GM23338 (cell line): ENCODE measurements at regions not wholly inside any gene's neighbourhood (a gene's known extent, or its start where the extent isn't known, plus 50 kb on each side); places are given as distances from the start of the nearest gene placed in this dataset.
A peak's percentile ranks its signal among the peaks of the same experiment; 100 is the strongest.

Experiments
- ATAC-seq: fragments of 200-7000 bp; cut with Tn5 transposase; 3 replicates; pipeline ENCODE4 v1.9.1; 2020
- DNase-seq: peaks from one replicate; pipeline ENCODE4 v3.0.0-alpha.2; 2015; ENCODE audit warnings: low spot score
- H2AFZ ChIP-seq: fragments of 200-600 bp; sonication (generic); 2 replicates; pipeline ENCODE4 v1.8.0; 2016; ENCODE audit warnings: antibody characterized with exemption, mild to moderate bottlenecking, moderate library complexity
- H3F3A ChIP-seq: fragments of 200-600 bp; sonication (generic); replicated peaks from 2 replicates; pipeline ENCODE4 v1.8.0; 2017; ENCODE audit warnings: antibody characterized with exemption, mixed run types, low read depth
- H3K27ac ChIP-seq: fragments of 200-600 bp; sonication (generic); 2 replicates; pipeline ENCODE4 v1.6.1; 2016; ENCODE audit warnings: low read depth
- H3K27me3 ChIP-seq: fragments of 200-600 bp; sonication (generic); 2 replicates; pipeline ENCODE4 v1.8.0; 2016; ENCODE audit warnings: mild to moderate bottlenecking, mixed run types, moderate library complexity; ENCODE audit not compliant: insufficient read depth
- H3K36me3 ChIP-seq: fragments of 200-600 bp; sonication (generic); 2 replicates; pipeline ENCODE4 v1.8.0; 2016; ENCODE audit warnings: mild to moderate bottlenecking; ENCODE audit not compliant: insufficient read depth
- H3K4me1 ChIP-seq: fragments of 200-600 bp; sonication (generic); 2 replicates; pipeline ENCODE4 v1.8.0; 2016; ENCODE audit warnings: mild to moderate bottlenecking, moderate library complexity; ENCODE audit not compliant: insufficient read depth
- H3K4me2 ChIP-seq: fragments of 200-600 bp; sonication (generic); 2 replicates; pipeline ENCODE4 v1.7.1; 2017; ENCODE audit warnings: mixed run types
- H3K4me3 ChIP-seq: fragments of 200-600 bp; sonication (generic); 2 replicates; pipeline ENCODE4 v1.6.1; 2016; ENCODE audit warnings: mixed run types
- H3K79me2 ChIP-seq: fragments of 200-600 bp; sonication (generic); replicated peaks from 2 replicates; pipeline ENCODE4 v1.8.0; 2017; ENCODE audit warnings: mild to moderate bottlenecking; ENCODE audit not compliant: insufficient read depth
- H3K9me2 ChIP-seq: fragments of 200-600 bp; sonication (generic); 2 replicates; pipeline ENCODE4 v1.8.0; 2017; ENCODE audit not compliant: insufficient read depth
- H4K20me1 ChIP-seq: fragments of 200-600 bp; sonication (generic); replicated peaks from 2 replicates; pipeline ENCODE4 v1.8.0; 2017; ENCODE audit warnings: mild to moderate bottlenecking; ENCODE audit not compliant: insufficient read depth
- H3K27ac Mint-ChIP-seq: 2 replicates; pipeline ENCODE4 v1.8.0; 2020; ENCODE audit warnings: inconsistent platforms, mild to moderate bottlenecking, moderate library complexity, mixed read lengths
- H3K27me3 Mint-ChIP-seq: 3 replicates; pipeline ENCODE4 v1.8.0; 2022; ENCODE audit warnings: low read depth, mild to moderate bottlenecking, moderate library complexity, mixed read lengths, inconsistent platforms; ENCODE audit not compliant: insufficient read depth, poor library complexity
- H3K36me3 Mint-ChIP-seq: 3 replicates; pipeline ENCODE4 v1.8.0; 2021; ENCODE audit warnings: low read depth, mild to moderate bottlenecking, inconsistent platforms, moderate library complexity, mixed read lengths
- H3K4me1 Mint-ChIP-seq: 3 replicates; pipeline ENCODE4 v1.8.0; 2020; ENCODE audit warnings: mild to moderate bottlenecking, inconsistent platforms, mixed read lengths
- H3K4me3 Mint-ChIP-seq: 3 replicates; pipeline ENCODE4 v1.8.0; 2021; ENCODE audit warnings: moderate library complexity, mild to moderate bottlenecking, inconsistent platforms, mixed read lengths
- H3K9me3 Mint-ChIP-seq: 3 replicates; pipeline ENCODE4 v1.8.0; 2020; ENCODE audit warnings: moderate library complexity, mild to moderate bottlenecking, inconsistent platforms, mixed read lengths
- CREB1 ChIP-seq: fragments of 250-450 bp; sonication (Bioruptor Pico); IDR thresholded peaks from 2 replicates; pipeline ENCODE4 v1.5.0; 2020; ENCODE audit warnings: low read depth, mild to moderate bottlenecking, moderate library complexity
- EZH2 ChIP-seq: fragments of 200-600 bp; sonication (generic); IDR thresholded peaks from one replicate; pipeline ENCODE4 v1.8.0; 2017; ENCODE audit warnings: antibody characterized with exemption, mild to moderate bottlenecking, low read depth; ENCODE audit not compliant: unreplicated experiment
- EZH2phosphoT487 ChIP-seq: fragments of 200-600 bp; sonication (generic); IDR thresholded peaks from one replicate; pipeline ENCODE4 v1.8.1; 2018; ENCODE audit warnings: antibody characterized with exemption; ENCODE audit not compliant: unreplicated experiment
- JUNB ChIP-seq: IDR thresholded peaks from one replicate; pipeline ENCODE4 v1.6.1; 2016; ENCODE audit warnings: antibody characterized with exemption; ENCODE audit not compliant: unreplicated experiment
- NANOG ChIP-seq: IDR thresholded peaks from 2 replicates; pipeline ENCODE4 v1.6.1; 2016; ENCODE audit warnings: antibody characterized with exemption, borderline replicate concordance
- POLR2AphosphoS5 ChIP-seq: IDR thresholded peaks from 2 replicates; pipeline ENCODE4 v1.6.1; 2016; ENCODE audit warnings: antibody characterized with exemption, low read depth
- REST ChIP-seq: IDR thresholded peaks from one replicate; pipeline ENCODE4 v1.6.1; 2018; ENCODE audit warnings: antibody characterized with exemption; ENCODE audit not compliant: unreplicated experiment
- STAT1 ChIP-seq: IDR thresholded peaks from one replicate; pipeline ENCODE4 v1.6.1; 2016; ENCODE audit warnings: antibody characterized with exemption; ENCODE audit not compliant: unreplicated experiment
- ZNF114 ChIP-seq: fragments of 250-450 bp; sonication (Bioruptor Pico); IDR thresholded peaks from 2 replicates; pipeline ENCODE4 v1.5.0; 2020; ENCODE audit warnings: mild to moderate bottlenecking, moderate library complexity
- ZNF331 ChIP-seq: fragments of 250-450 bp; sonication (Bioruptor Pico); IDR thresholded peaks from 2 replicates; pipeline ENCODE4 v1.5.0; 2020; ENCODE audit warnings: low read depth, mild to moderate bottlenecking, moderate library complexity
- ZNF462 ChIP-seq: fragments of 250-450 bp; sonication (Bioruptor Pico); IDR thresholded peaks from 2 replicates; pipeline ENCODE4 v1.5.0; 2020; ENCODE audit warnings: mild to moderate bottlenecking, moderate library complexity
- TF ChIP-seq, protein P1 (sequence below), 2 experiments: fragments of 200-600 bp in 1 of 2; sonication (generic) in 1 of 2; conservative IDR thresholded peaks; 2 replicates each; pipeline versions ENCODE4 v1.5.1 to v1.6.1; 2016 to 2017; ENCODE audit warnings: antibody characterized with exemption in 2 of 2, low read depth in 2 of 2, mild to moderate bottlenecking in 2 of 2, moderate library complexity in 1 of 2

DNA sequence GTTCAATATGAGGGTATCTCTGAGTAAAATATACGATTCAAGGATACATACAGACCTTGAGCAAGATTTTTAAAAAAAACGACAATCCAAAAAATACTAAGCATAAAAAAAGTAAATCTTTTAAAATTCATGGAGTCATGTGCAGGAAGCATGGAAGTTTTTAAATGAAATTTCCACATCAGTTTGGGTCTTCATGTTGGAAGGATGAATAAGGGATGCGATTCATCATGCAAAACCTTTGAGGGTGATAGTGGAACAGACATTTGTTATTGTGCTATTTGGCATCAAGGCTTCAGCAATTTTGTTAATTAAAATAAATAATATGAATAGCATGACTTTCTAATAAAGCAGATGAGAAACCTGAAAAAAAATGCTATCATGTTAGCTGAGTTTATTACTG lies 815.0 kb upstream of the PCDH10 start (continued):
- TF ChIP-seq ZNF462: no peak
- TF ChIP-seq ZNF331 (CRISPR knock-in tag): no peak
- no peak for TF ChIP-seq EZH2
- TF ChIP-seq NANOG: no peak
- no peak for TF ChIP-seq JUNB
- no peak for TF ChIP-seq POLR2AphosphoS5
- TF ChIP-seq STAT1: no peak
- TF ChIP-seq ZNF114: no peak
- TF ChIP-seq EZH2phosphoT487: no peak

GRCh38 chr4:132344924-132345828 lies 803.9 kb upstream of the PCDH10 start:
- no peak overlapping the region for H3K27ac ChIP-seq
- TF ChIP-seq NANOG (no peak), CREB1 (no peak), EZH2phosphoT487 (no peak), REST (no peak), ZNF114 (no peak)
- TF ChIP-seq, protein P1, sequence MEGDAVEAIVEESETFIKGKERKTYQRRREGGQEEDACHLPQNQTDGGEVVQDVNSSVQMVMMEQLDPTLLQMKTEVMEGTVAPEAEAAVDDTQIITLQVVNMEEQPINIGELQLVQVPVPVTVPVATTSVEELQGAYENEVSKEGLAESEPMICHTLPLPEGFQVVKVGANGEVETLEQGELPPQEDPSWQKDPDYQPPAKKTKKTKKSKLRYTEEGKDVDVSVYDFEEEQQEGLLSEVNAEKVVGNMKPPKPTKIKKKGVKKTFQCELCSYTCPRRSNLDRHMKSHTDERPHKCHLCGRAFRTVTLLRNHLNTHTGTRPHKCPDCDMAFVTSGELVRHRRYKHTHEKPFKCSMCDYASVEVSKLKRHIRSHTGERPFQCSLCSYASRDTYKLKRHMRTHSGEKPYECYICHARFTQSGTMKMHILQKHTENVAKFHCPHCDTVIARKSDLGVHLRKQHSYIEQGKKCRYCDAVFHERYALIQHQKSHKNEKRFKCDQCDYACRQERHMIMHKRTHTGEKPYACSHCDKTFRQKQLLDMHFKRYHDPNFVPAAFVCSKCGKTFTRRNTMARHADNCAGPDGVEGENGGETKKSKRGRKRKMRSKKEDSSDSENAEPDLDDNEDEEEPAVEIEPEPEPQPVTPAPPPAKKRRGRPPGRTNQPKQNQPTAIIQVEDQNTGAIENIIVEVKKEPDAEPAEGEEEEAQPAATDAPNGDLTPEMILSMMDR (conservative IDR thresholded peaks at IDR 0.05; ENCODE audit: low read depth in 2 of 2): no peak

More at GRCh38 chr4:132344924-132345828, 803.9 kb upstream of the PCDH10 start:
- peaks cover 32% of the 10 kb centered on the region for H3K9me3 Mint-ChIP-seq
- peaks cover 27% of the 10 kb centered on the region for H3K36me3 Mint-ChIP-seq
- Histone ChIP-seq H3F3A (no peaks in the 10 kb centered on the region), H3K36me3 (no peaks in the 10 kb centered on the region), H3K9me2 (peaks cover 8% of the 10 kb centered on the region; the same call in 1 of the 2 replicates), H3K27me3 (no peaks in the 10 kb centered on the region), H3K4me2 (no peak overlapping the region), H3K4me1 (no peaks in the 10 kb centered on the region), H2AFZ (no peak overlapping the region), H4K20me1 (no peaks in the 10 kb centered on the region), H3K79me2 (no peaks in the 10 kb centered on the region), H3K4me3 (no peak overlapping the region)
- no peak overlapping the region for H3K4me3 Mint-ChIP-seq
- H3K27ac Mint-ChIP-seq: no peak overlapping the region
- H3K4me1 Mint-ChIP-seq: no peaks in the 10 kb centered on the region
- DNase-seq: peak; percentile 6
- H3K27me3 Mint-ChIP-seq: no peaks in the 10 kb centered on the region
- no peak for ATAC-seq
